Suprapubic skin (tissue), 4 donors: ENCODE measurements at regions not wholly inside any gene's neighbourhood (a gene's known extent, or its start where the extent isn't known, plus 50 kb on each side); places are given as distances from the start of the nearest gene placed in this dataset.

ENCODE experiments used
- DNase-seq, 2 donors: peaks; one replicate each; pipeline ENCODE4 v3.0.0-alpha.2; 2019; ENCODE audit warnings: low spot score in 2 of 2
- H3K27ac ChIP-seq: fragments of 200-600 bp; sonication (generic); one replicate; pipeline ENCODE4 v1.5.1; 2019
- H3K27me3 ChIP-seq: fragments of 200-600 bp; sonication (generic); one replicate; pipeline ENCODE4 v1.5.1; 2019
- H3K36me3 ChIP-seq: fragments of 200-600 bp; sonication (generic); one replicate; pipeline ENCODE4 v1.5.1; 2019
- H3K4me1 ChIP-seq: fragments of 200-600 bp; sonication (generic); one replicate; pipeline ENCODE4 v1.5.1; 2019
- H3K4me3 ChIP-seq: fragments of 200-600 bp; sonication (generic); one replicate; pipeline ENCODE4 v1.5.1; 2019; ENCODE audit warnings: mild to moderate bottlenecking
- H3K9me3 ChIP-seq: fragments of 200-600 bp; sonication (generic); one replicate; pipeline ENCODE4 v1.5.1; 2019
- CTCF ChIP-seq, 2 donors: fragments of 200-600 bp in 1 of 2; fragments of 450-650 bp in 1 of 2; sonication (generic) in 1 of 2; IDR thresholded peaks; one replicate each; pipeline ENCODE4 v1.5.1; 2016 to 2019; ENCODE audit warnings: antibody characterized with exemption in 2 of 2, mild to moderate bottlenecking in 1 of 2, moderate library complexity in 1 of 2
- EP300 ChIP-seq: sonication (generic); formaldehyde crosslinking; IDR thresholded peaks from one replicate; pipeline ENCODE4 v1.6.1; 2017; ENCODE audit warnings: antibody characterized with exemption
- POLR2A ChIP-seq, 2 donors: fragments of 450-650 bp; IDR thresholded peaks; one replicate each; pipeline ENCODE4 v1.6.1; 2017; ENCODE audit warnings: antibody characterized with exemption in 2 of 2, mild to moderate bottlenecking in 2 of 2, moderate library complexity in 2 of 2
- POLR2AphosphoS5 ChIP-seq, 3 donors: sonication (generic); formaldehyde crosslinking; IDR thresholded peaks; one replicate each; pipeline ENCODE4 v1.6.1; 2017; ENCODE audit warnings: antibody characterized with exemption in 3 of 3
- WGBS: methylation state at CpG from one replicate; pipeline ENCODE4 v1.1.5; 2018; 5-methylcytosine and 5-hydroxymethylcytosine counted together

DNA sequence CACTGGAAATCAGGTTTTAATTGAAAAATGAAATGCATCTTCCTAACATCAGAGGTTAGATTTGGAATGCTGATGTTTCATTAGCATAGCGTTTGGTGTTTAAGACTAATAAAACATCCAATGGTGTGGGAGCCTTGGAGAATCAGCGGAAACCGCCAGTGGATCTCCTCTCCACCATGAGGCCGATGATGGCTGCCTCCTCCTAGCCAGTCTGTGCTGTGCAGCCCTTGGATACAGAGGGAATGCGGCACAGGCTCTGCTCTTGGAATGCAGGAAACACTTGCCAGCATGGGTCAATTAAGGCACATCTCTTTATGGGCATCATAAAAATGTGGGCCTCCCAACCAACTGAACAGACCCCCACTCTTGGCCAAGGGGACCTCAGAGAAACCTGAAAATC is 259.9 kb downstream of the GLRX3 start:
- no peaks in the 10 kb centered on the region for H3K4me1 ChIP-seq
- H3K36me3 ChIP-seq, result no peaks in the 10 kb centered on the region
- peaks cover 32% of the 10 kb centered on the region for H3K9me3 ChIP-seq
- TF ChIP-seq POLR2A (IDR thresholded peaks at IDR 0.05), result no peak
- TF ChIP-seq EP300, result no peak
- no peak for TF ChIP-seq POLR2AphosphoS5 (IDR thresholded peaks at IDR 0.05)
- no peak for TF ChIP-seq CTCF (IDR thresholded peaks at IDR 0.05)
- no peak overlapping the region for H3K4me3 ChIP-seq
- no peak overlapping the region for H3K27ac ChIP-seq
- H3K27me3 ChIP-seq, result no peaks in the 10 kb centered on the region
- DNase-seq, result no peak
- 89% methylated on average over 5 of the region's 5 CpGs for WGBS

DNA sequence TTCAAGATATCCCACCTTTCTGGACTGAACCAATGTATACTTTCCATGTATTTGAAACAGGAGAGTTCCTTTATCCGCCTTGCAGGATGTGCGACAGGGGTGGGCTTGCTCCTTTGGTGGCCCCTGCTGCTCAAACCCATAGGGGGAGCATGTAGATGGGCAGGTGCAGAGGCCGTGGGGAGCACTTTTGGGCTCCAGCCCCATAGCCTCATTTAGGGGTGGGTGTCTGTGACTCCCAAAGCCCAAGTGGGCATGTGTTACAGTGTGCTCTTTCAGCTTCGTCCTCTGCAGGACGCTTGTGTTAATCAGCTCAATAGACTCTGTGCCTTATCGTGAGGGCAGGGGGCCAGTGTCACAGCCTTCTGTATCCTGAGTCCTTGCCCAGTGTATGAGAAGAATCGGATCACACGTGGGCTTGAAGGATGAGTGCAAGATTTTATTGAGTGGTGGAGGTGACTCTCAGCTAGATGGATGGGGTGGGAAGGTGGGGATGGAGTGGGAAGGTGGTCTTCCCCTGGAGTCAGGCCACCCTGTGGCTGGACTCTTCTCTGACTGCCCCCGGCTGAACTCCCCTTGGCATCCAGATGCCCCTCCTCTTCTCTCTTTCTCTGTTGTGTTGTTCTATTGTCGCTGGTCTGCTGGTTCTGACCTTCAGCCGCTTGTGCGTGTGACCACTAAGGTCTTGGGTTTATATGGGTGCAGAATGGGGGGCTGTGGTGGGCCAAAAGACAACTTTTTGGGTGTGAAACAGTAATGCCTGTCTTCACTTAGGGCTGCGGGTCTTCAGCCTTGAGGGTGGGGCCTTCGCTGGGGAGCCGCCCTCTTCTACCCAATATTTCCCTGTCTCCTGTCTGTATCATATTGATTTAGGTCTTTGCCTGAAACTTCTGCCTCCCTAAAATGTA is 262.2 kb downstream of the GLRX3 start:
- no peak for DNase-seq

GRCh38 chr10:130399425-130399950 is 263.3 kb downstream of the GLRX3 start:
- Histone ChIP-seq H3K27ac (no peak overlapping the region), H3K9me3 (peaks cover 28% of the 10 kb centered on the region), H3K4me3 (no peak overlapping the region), H3K36me3 (no peaks in the 10 kb centered on the region), H3K27me3 (no peaks in the 10 kb centered on the region), H3K4me1 (no peaks in the 10 kb centered on the region)
- no peak for DNase-seq
- TF ChIP-seq POLR2AphosphoS5 (IDR thresholded peaks at IDR 0.05) (no peak), POLR2A (IDR thresholded peaks at IDR 0.05) (no peak)
- 87% methylated on average over 3 of the region's 10 CpGs for WGBS

More for the DNA sequence above, 262.2 kb downstream of the GLRX3 start:
- no peaks in the 10 kb centered on the region for H3K27me3 ChIP-seq
- 87% methylated on average over 12 of the region's 15 CpGs for WGBS
- H3K9me3 ChIP-seq, result peaks cover 32% of the 10 kb centered on the region
- no peaks in the 10 kb centered on the region for H3K4me1 ChIP-seq
- no peak for TF ChIP-seq EP300
- no peak for TF ChIP-seq POLR2A (IDR thresholded peaks at IDR 0.05)
- no peak for TF ChIP-seq POLR2AphosphoS5 (IDR thresholded peaks at IDR 0.05)
- no peak for TF ChIP-seq CTCF (IDR thresholded peaks at IDR 0.05)
- no peaks in the 10 kb centered on the region for H3K36me3 ChIP-seq
- H3K27ac ChIP-seq, result no peak overlapping the region
- H3K4me3 ChIP-seq, result no peak overlapping the region

DNA sequence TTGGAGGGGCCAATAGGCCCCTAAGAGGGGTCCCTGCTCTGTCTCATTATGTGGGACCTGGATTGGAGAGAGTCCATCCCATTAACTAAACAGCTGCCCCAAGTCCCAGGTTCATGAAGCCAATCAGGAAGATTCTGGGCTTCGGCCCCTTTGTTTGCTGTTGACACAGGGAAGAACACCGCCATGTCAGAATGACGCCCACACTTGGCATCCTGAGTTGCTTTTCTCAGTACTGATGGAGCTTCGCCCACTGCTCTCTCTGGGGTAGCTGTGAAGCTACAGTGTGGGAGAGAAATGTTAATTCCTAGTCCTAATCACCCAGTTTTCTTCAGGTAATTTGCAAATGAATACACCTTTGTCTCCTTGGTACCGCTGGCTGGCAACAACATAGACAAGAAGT is 264.7 kb downstream of the GLRX3 start:
- H3K27ac ChIP-seq, result no peak overlapping the region
- no peak for TF ChIP-seq EP300
- no peak for TF ChIP-seq CTCF (IDR thresholded peaks at IDR 0.05)
- TF ChIP-seq POLR2AphosphoS5 (IDR thresholded peaks at IDR 0.05), result no peak
- TF ChIP-seq POLR2A (IDR thresholded peaks at IDR 0.05), result no peak
- H3K27me3 ChIP-seq, result no peaks in the 10 kb centered on the region
- H3K9me3 ChIP-seq, result peaks cover 21% of the 10 kb centered on the region
- H3K36me3 ChIP-seq, result no peaks in the 10 kb centered on the region
- H3K4me3 ChIP-seq, result no peak overlapping the region
- H3K4me1 ChIP-seq, result no peaks in the 10 kb centered on the region
- DNase-seq, result no peak
- WGBS, result 65% methylated on average over 5 of the region's 5 CpGs

DNA sequence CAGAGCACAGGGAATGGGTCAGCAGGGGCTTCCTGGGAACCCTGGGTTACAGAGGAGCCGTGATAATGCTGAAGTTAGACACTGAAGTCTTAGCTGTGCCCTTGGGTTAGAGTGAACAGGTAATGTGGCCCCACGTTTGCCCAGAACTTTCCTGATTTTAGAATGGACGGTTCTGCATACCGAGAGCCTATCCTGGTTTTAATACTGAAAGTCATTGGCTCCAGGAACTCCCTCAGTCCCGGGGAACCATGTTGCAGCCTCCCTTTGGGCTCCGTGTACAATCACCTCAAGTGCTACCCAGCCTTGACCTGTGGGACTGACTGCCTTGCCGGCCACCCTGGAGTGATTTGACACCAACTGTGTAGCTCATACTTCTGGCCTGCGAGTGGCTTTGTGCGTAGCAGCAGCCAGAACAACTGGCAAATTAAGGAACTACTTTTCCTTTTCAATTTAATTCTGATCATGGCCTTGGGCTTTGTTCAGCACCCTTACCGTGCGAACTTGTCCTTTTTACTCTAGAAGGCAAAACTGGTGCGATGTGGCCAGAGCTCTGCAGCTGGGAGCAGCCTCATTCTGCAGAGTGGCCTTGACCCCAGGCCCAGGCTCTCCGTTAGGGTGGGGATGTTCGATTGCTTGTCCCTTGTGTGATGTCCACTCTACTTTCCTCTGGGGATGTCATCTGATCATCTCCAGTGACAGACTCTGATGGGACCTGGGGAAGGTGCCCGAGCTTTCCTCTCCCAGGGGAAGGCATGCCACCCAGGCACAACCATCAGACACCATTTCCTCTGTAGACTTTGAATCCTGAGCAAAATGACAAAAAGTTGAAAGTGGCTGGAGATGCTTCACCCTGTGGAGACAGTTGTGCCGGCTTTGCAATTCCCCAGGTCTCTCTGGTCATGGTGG is 265.9 kb downstream of the GLRX3 start:
- no peaks in the 10 kb centered on the region for H3K36me3 ChIP-seq
- no peaks in the 10 kb centered on the region for H3K27me3 ChIP-seq
- no peak overlapping the region for H3K4me3 ChIP-seq
- no peak for TF ChIP-seq EP300
- H3K27ac ChIP-seq, result no peak overlapping the region
- no peak for DNase-seq
- peaks cover 8% of the 10 kb centered on the region for H3K9me3 ChIP-seq
- 92% methylated on average over 15 of the region's 16 CpGs for WGBS
- H3K4me1 ChIP-seq, result no peaks in the 10 kb centered on the region
